Neural cell (in vitro differentiated cells): ENCODE measurements at regions not wholly inside any gene's neighbourhood (a gene's known extent, or its start where the extent isn't known, plus 50 kb on each side); places are given as distances from the start of the nearest gene placed in this dataset.

Experiments
- H2AFZ ChIP-seq: fragments of 200-600, 300-800 bp; sonication (generic), shearing (Covaris generic); 2 replicates; pipeline ENCODE4 v1.6.0; 2014; ENCODE audit warnings: low read depth, mild to moderate bottlenecking, antibody characterized with exemption, low read length, moderate library complexity
- H3F3A ChIP-seq: fragments of 200-600 bp; shearing (Covaris generic); 2 replicates; pipeline ENCODE4 v1.6.1; 2016; ENCODE audit warnings: mild to moderate bottlenecking, moderate library complexity, mixed read lengths, antibody characterized with exemption, low read length; ENCODE audit not compliant: insufficient read depth, poor library complexity, severe bottlenecking
- H3K27ac ChIP-seq: fragments of 200-600, 300-800 bp; sonication (generic), shearing (Covaris generic); 2 replicates; pipeline ENCODE4 v1.5.1; 2014; ENCODE audit warnings: mild to moderate bottlenecking, low read length, moderate library complexity
- H3K27me3 ChIP-seq: fragments of 300-800, 200-600 bp; sonication (generic), shearing (Covaris generic); 2 replicates; pipeline ENCODE4 v1.6.0; 2014; ENCODE audit warnings: mild to moderate bottlenecking, low read depth, low read length, moderate library complexity; ENCODE audit not compliant: insufficient read depth
- H3K36me3 ChIP-seq: fragments of 300-800, 200-600 bp; sonication (generic), shearing (Covaris generic); 2 replicates; pipeline ENCODE4 v1.5.1; 2014; ENCODE audit warnings: mild to moderate bottlenecking, antibody characterized with exemption, low read length, moderate library complexity; ENCODE audit not compliant: insufficient read depth
- H3K4me2 ChIP-seq: fragments of 300-800, 200-600 bp; sonication (generic), shearing (Covaris generic); 2 replicates; pipeline ENCODE4 v1.6.0; 2014; ENCODE audit warnings: mild to moderate bottlenecking, low read length
- H3K4me3 ChIP-seq: fragments of 300-800, 200-600 bp; sonication (generic), shearing (Covaris generic); 2 replicates; pipeline ENCODE4 v1.5.1; 2014; ENCODE audit warnings: mild to moderate bottlenecking, low read length, moderate library complexity
- H3K79me2 ChIP-seq: fragments of 200-600 bp; shearing (Covaris generic); replicated peaks from 2 replicates; pipeline ENCODE4 v1.6.0; 2014; ENCODE audit warnings: mild to moderate bottlenecking, low read length, moderate library complexity; ENCODE audit not compliant: insufficient read depth
- H3K9ac ChIP-seq: fragments of 300-800, 200-600 bp; sonication (generic), shearing (Covaris generic); 2 replicates; pipeline ENCODE4 v1.6.1; 2016; ENCODE audit warnings: mild to moderate bottlenecking, low read length, mixed read lengths
- H3K9me2 ChIP-seq: fragments of 200-600 bp; shearing (Covaris generic); 2 replicates; pipeline ENCODE4 v1.6.1; 2016; ENCODE audit warnings: mild to moderate bottlenecking, low read length, mixed read lengths; ENCODE audit not compliant: insufficient read depth
- H3K9me3 ChIP-seq: fragments of 200-600, 300-800 bp; sonication (generic), shearing (Covaris generic); 2 replicates; pipeline ENCODE4 v1.6.1; 2016; ENCODE audit warnings: mild to moderate bottlenecking, mixed run types, low read length, moderate library complexity, mixed read lengths
- H4K20me1 ChIP-seq: fragments of 200-600 bp; shearing (Covaris generic); 2 replicates; pipeline ENCODE4 v1.6.1; 2016; ENCODE audit warnings: mild to moderate bottlenecking, mixed run types; ENCODE audit not compliant: insufficient read depth
- CTCF ChIP-seq: fragments of 450-650 bp; IDR thresholded peaks from 2 replicates; pipeline ENCODE4 v1.5.1; 2014; ENCODE audit warnings: antibody characterized with exemption, mild to moderate bottlenecking, moderate library complexity; ENCODE audit not compliant: poor library complexity, severe bottlenecking
- EP300 ChIP-seq: fragments of 450-650 bp; conservative IDR thresholded peaks from 2 replicates; pipeline ENCODE4 v1.6.1; 2014; ENCODE audit warnings: antibody characterized with exemption, mild to moderate bottlenecking, moderate library complexity; ENCODE audit not compliant: poor library complexity, severe bottlenecking
- EZH2 ChIP-seq: fragments of 200-600, 300-800 bp; shearing (Covaris generic), sonication (generic); IDR thresholded peaks from 2 replicates; pipeline ENCODE4 v1.6.1; 2014; ENCODE audit warnings: antibody characterized with exemption, low read length, borderline replicate concordance, mild to moderate bottlenecking; ENCODE audit not compliant: insufficient read depth, poor library complexity, severe bottlenecking
- MXI1 ChIP-seq: fragments of 450-650 bp; conservative IDR thresholded peaks from 2 replicates; pipeline ENCODE4 v1.6.1; 2014; ENCODE audit warnings: antibody characterized with exemption, mild to moderate bottlenecking; ENCODE audit not compliant: poor library complexity, severe bottlenecking
- POLR2AphosphoS5 ChIP-seq: IDR thresholded peaks from 2 replicates; pipeline ENCODE4 v1.6.1; 2012
- RAD21 ChIP-seq: fragments of 450-650 bp; conservative IDR thresholded peaks from 2 replicates; pipeline ENCODE4 v1.6.1; 2014; ENCODE audit warnings: antibody characterized with exemption, mild to moderate bottlenecking, moderate library complexity
- REST ChIP-seq: IDR thresholded peaks from 2 replicates; pipeline ENCODE4 v1.6.1; 2012; ENCODE audit warnings: borderline replicate concordance
- SMC3 ChIP-seq: fragments of 450-650 bp; conservative IDR thresholded peaks from 2 replicates; pipeline ENCODE4 v1.6.1; 2014; ENCODE audit warnings: antibody characterized with exemption, mild to moderate bottlenecking, moderate library complexity; ENCODE audit not compliant: poor library complexity
- TAF1 ChIP-seq: IDR thresholded peaks from 2 replicates; pipeline ENCODE4 v1.6.1; 2012; ENCODE audit warnings: low read depth

- TF ChIP-seq EZH2 (no peak), SMC3 (no peak), TAF1 (no peak), EP300 (no peak), RAD21 (no peak), MXI1 (no peak), POLR2AphosphoS5 (no peak), REST (no peak), CTCF (no peak)
- Histone ChIP-seq H3K9ac (no peak overlapping the region), H3F3A (no peaks in the 10 kb centered on the region), H3K4me3 (no peak overlapping the region), H3K79me2 (no peaks in the 10 kb centered on the region), H3K9me3 (no peaks in the 10 kb centered on the region), H3K9me2 (no peaks in the 10 kb centered on the region), H4K20me1 (no peaks in the 10 kb centered on the region), H3K27me3 (no peaks in the 10 kb centered on the region), H3K4me2 (no peak overlapping the region), H3K27ac (no peak overlapping the region), H3K36me3 (no peaks in the 10 kb centered on the region), H2AFZ (no peak overlapping the region)
These were observed 254.1 kb downstream of the IKZF2 start for GRCh38 chr2:212897296-212897695.

- no peaks in the 10 kb centered on the region for H3K36me3 ChIP-seq
- H3K4me3 ChIP-seq: no peak overlapping the region
- no peak overlapping the region for H3K4me2 ChIP-seq
- no peak overlapping the region for H3K9ac ChIP-seq
- no peaks in the 10 kb centered on the region for H3K9me2 ChIP-seq
- H4K20me1 ChIP-seq: no peaks in the 10 kb centered on the region
- no peak overlapping the region for H3K27ac ChIP-seq
- TF ChIP-seq MXI1 (no peak), EP300 (no peak), SMC3 (no peak), CTCF (no peak), REST (no peak), EZH2 (no peak), RAD21 (no peak), POLR2AphosphoS5 (no peak), TAF1 (no peak)
- H3K79me2 ChIP-seq: no peaks in the 10 kb centered on the region
- H3F3A ChIP-seq: no peaks in the 10 kb centered on the region
- no peaks in the 10 kb centered on the region for H3K9me3 ChIP-seq
- no peaks in the 10 kb centered on the region for H3K27me3 ChIP-seq
- no peak overlapping the region for H2AFZ ChIP-seq
These were observed 257.4 kb downstream of the IKZF2 start for GRCh38 chr2:212894026-212894425.
